HG02642 (cell line): ENCODE measurements at regions not wholly inside any gene's neighbourhood (a gene's known extent, or its start where the extent isn't known, plus 50 kb on each side); places are given as distances from the start of the nearest gene placed in this dataset.

Experiments used
- ATAC-seq: cut with Tn5 transposase; IDR thresholded peaks from one replicate; pipeline ENCODE4 v1.9.1; 2021; ENCODE audit warnings: mild to moderate bottlenecking; ENCODE audit not compliant: unreplicated experiment, poor library complexity

- no peak for ATAC-seq
These were observed 547.2 kb downstream of the ZNF804A start for GRCh38 chr2:185145316-185146121.

GRCh38 chr2:185147361-185147760 is 549.0 kb downstream of the ZNF804A start:
- ATAC-seq = no peak

GRCh38 chr2:185152186-185152585 is 553.9 kb downstream of the ZNF804A start:
- no peak for ATAC-seq

- no peak for ATAC-seq
These were observed 563.4 kb downstream of the ZNF804A start for GRCh38 chr2:185161701-185162100.

GRCh38 chr2:185174353-185174752 is 564.3 kb upstream of the FSIP2 start:
- ATAC-seq = no peak

- ATAC-seq = no peak
These were observed 558.9 kb upstream of the FSIP2 start for GRCh38 chr2:185179743-185180142.

GRCh38 chr2:185181901-185182300 is 556.7 kb upstream of the FSIP2 start:
- ATAC-seq = no peak

- no peak for ATAC-seq
These were observed 553.6 kb upstream of the FSIP2 start for GRCh38 chr2:185185044-185185443.

GRCh38 chr2:185187421-185187820 is 551.2 kb upstream of the FSIP2 start:
- ATAC-seq = no peak

GRCh38 chr2:185188656-185189055 is 549.9 kb upstream of the FSIP2 start:
- ATAC-seq = no peak

- no peak for ATAC-seq
These were observed 537.5 kb upstream of the FSIP2 start for GRCh38 chr2:185201063-185201462.

- ATAC-seq = no peak
These were observed 536.2 kb upstream of the FSIP2 start for GRCh38 chr2:185202381-185202780.

- ATAC-seq = no peak
These were observed 535.6 kb upstream of the FSIP2 start for GRCh38 chr2:185202945-185203528.

- no peak for ATAC-seq
These were observed 530.3 kb upstream of the FSIP2 start for GRCh38 chr2:185208261-185208660.

GRCh38 chr2:185215497-185215896 is 523.1 kb upstream of the FSIP2 start:
- ATAC-seq = no peak

- ATAC-seq = no peak
These were observed 518.6 kb upstream of the FSIP2 start for GRCh38 chr2:185219981-185220380.

- no peak for ATAC-seq
These were observed 516.3 kb upstream of the FSIP2 start for GRCh38 chr2:185222311-185222710.

GRCh38 chr2:185227391-185227790 is 511.2 kb upstream of the FSIP2 start:
- no peak for ATAC-seq

GRCh38 chr2:185239491-185239890 is 499.1 kb upstream of the FSIP2 start:
- ATAC-seq = no peak

- ATAC-seq = no peak
These were observed 497.8 kb upstream of the FSIP2 start for GRCh38 chr2:185240796-185241195.

GRCh38 chr2:185241556-185241955 is 497.0 kb upstream of the FSIP2 start:
- no peak for ATAC-seq

GRCh38 chr2:185242462-185242861 is 496.1 kb upstream of the FSIP2 start:
- no peak for ATAC-seq
